NCI-H1417 treated with DMSO at 0.1 percent for 48 hours (cell line): ENCODE measurements at regions not wholly inside any gene's neighbourhood (a gene's known extent, or its start where the extent isn't known, plus 50 kb on each side); places are given as distances from the start of the nearest gene placed in this dataset.
"Not testable (repeated sequence)": the region's sequence is repeated elsewhere in the genome, so short reads cannot be mapped to it uniquely, and the experiment has no call there.

Experiments
- DNase-seq: peaks from one replicate; lab custom pipeline; 2025; lab: John Stamatoyannopoulos, UW

- DNase-seq = no peak
These were observed 62.0 kb downstream of the CAVIN4 start for GRCh38 chr9:100639854-100640253.

DNA sequence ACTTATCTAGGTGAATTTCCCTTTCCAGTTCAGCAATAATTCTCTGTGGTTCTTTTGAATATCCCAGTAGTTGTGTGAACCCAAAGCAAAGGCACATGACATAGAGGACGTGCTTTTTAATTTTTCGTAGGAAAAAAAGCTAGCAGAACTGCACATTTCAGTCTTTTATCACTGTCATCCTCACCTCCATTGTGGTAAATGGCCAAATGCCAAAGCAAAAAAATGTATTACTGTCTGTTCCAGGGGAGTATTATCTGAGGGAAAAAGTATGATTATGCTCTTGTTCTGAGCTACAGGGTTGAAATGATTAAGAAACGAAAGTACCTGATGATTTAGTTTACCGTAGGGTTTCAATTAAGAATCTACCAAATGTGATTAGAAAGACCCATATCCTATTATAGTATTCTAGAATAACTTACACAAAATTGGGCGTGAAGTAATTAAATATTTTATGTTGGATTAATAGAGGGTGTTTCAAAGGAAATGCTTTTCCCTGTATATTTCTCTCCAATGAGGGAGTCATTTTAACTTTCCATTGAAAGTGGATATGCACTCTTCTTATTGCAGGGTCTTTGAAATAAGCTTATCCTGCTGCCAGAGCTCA is 62.7 kb downstream of the CAVIN4 start:
- no peak for DNase-seq

- DNase-seq = no peak
These were observed 63.3 kb downstream of the CAVIN4 start for GRCh38 chr9:100641166-100641565.

DNA sequence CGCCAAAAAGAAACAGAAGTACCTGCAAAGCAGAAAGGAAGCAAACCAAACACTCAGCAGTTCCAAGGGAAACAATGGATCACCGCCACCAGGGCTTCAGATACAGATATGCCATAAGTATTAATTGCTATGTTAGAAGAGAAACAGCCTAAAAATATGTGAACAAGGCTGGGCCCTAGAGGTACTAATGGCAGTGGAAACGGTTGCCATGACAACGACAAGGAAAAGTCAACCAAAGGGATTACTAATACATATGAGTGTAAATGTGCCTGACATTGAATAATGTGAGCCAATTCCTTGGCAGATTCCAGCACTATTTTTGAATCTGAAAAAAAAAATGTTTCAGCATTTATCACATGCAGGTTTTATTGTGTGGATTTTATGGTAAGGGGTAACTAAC is 75.0 kb downstream of the CAVIN4 start:
- DNase-seq = peak; percentile 40

DNA sequence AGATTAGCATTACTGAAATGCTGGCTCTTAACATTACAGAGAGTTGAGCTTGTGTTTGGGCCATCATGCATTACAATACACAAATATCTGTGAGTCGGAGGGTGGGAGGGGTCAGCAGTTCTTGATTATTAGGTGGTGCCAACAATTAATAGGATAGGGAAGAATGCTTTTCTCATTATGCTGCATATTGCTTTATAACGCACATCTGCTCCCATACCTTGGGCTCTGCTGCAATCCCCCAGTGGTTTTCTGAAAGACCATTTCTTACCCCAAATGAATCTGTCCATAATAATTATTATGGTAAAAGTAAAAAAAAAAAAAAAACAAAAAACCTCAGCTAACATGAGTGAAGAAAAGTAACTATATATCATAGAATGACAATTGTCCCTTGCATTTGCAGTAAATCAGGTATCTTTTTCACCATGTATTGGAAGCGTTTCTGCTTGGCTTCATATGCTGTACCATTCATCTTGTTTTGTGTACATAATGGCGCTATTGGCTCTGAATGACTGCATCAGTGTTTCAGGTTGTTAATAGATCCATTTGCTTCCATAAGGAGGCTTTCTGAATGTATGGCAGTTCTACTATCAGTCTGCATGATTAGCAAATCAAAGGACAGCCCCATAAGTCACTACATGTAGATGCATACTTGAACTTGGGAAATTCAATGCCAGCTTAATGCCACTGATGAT is 75.9 kb downstream of the CAVIN4 start:
- no peak for DNase-seq

DNA sequence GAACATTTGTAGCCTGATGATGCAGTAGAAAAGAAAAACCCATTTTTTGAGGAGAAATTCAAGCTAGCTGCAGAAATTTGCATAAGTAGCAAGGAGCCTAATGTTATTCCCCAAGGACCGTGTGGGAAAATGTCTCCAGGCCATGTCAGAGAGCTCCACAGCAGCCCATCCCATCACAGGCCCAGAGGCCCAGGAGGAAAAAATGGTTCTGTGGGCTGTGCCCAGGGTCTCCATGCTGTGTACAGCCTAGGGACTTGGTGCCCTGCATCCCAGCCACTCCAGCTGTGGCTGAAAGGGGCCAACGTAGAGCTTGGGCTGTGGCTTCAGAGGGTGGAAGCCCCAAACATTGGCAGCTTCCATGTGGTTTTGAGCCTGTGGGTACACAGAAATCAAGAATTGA is 79.0 kb downstream of the CAVIN4 start:
- DNase-seq = not testable (repeated sequence)

GRCh38 chr9:100661668-100662067 is 83.8 kb downstream of the CAVIN4 start:
- DNase-seq = no peak

GRCh38 chr9:100662122-100662521 is 84.2 kb downstream of the CAVIN4 start:
- no peak for DNase-seq

GRCh38 chr9:100667448-100667847 is 89.6 kb downstream of the CAVIN4 start:
- no peak for DNase-seq

- no peak for DNase-seq
These were observed 90.1 kb downstream of the CAVIN4 start for GRCh38 chr9:100668024-100668423.

DNA sequence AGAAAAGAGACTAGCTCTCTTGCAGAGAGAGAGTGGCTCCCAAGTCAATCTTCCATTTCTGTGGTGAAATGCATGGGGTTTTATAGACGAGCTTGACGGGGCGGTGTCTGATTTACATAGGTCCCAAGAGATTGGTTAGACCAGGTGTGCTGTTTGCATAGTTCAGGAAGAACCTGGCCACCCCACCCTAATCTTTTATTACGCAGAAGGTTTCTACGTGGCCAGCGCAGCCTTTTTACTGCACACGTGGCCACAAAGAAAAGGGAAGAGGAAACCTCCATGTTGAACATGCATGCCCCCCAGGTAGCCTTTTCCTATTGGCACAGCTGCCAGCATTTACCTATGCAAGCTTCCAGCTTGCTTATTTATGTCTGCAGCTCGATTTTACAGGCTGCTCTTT is 92.1 kb downstream of the CAVIN4 start:
- DNase-seq = no peak

GRCh38 chr9:100670719-100671118 is 92.8 kb downstream of the CAVIN4 start:
- DNase-seq = no peak

DNA sequence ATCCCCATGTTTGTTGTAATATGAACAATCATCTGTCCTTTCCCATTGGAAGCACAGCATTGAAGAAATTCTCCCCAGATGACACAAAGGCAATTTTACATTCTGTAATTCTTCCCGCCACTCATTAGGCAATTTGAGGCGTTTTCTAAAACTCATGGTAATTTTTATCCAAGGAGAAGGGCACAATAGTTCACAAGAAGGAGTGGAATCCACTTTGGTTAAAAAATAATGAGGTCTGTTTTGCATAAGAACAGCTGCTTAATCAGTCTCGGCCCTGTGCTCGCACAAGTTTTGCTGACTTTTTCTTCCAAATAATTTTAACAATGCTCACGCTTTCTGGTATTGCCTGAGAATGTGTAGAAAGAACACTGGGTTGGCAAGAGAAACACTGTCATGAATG is 94.0 kb downstream of the CAVIN4 start:
- DNase-seq = no peak

DNA sequence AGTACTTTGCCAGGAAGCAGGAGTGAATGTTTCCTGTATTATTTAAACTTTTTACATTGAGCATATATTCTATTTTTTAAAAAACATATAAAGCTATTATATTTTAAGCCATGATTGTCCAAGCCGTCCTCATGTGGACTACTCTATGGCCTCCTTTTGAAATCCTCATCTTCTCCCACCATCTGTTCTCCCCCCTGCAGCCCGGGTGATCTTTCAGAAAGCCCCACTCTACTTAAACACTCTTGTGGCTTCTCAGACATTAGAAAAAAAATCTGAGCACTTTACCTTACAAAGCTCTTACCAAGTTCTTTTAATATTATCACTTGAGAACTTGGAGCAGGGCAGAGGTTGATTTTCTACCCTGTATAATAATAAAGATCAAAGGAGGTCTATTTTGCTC is 95.4 kb downstream of the CAVIN4 start:
- DNase-seq = no peak

GRCh38 chr9:100674419-100675122 is 96.7 kb downstream of the CAVIN4 start:
- DNase-seq = no peak

DNA sequence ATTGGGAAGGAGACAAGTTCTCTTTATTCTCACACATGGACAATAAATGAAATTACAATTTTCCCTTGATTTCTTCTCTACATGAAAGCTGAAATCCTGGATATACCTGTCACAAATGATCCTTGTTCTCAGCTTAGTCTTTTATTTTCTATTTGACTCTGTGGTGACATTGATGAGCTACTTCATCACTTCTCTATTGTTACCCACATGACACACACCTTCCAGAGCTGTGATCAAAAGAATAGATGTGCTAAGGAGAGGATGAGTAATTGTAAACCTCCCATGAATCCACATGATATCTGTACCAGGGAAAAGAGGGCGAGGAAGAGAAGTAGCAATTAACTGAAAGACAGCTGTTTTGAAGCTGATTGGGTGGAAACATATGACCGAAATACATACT is 102.0 kb downstream of the CAVIN4 start:
- DNase-seq = no peak

GRCh38 chr9:100686420-100686819 is 108.5 kb downstream of the CAVIN4 start:
- DNase-seq = no peak

- DNase-seq = no peak
These were observed 111.8 kb downstream of the CAVIN4 start for GRCh38 chr9:100689635-100690034.

- DNase-seq = no peak
These were observed 112.6 kb downstream of the CAVIN4 start for GRCh38 chr9:100690438-100690837.

- no peak for DNase-seq
These were observed 119.5 kb downstream of the CAVIN4 start for GRCh38 chr9:100697339-100697738.

DNA sequence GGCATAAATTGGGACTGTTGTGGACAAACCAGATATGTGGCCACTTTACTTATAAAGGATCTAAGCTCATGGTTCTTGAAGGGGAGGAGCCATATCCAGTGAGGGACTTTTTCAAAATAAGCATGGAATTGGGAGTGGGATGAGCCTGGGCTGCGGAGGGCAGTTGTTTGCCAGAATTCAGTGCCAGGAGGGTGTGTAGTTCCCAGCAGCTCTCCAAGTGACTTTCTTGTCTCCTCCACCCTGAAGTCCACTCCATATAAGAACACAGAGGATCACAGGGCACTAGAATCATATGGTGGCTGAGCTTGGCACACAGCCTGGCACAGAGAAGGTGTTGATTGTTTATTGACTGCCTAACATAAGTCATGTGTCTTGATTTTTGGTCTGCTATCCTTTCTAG is 121.1 kb downstream of the CAVIN4 start:
- no peak for DNase-seq

DNA sequence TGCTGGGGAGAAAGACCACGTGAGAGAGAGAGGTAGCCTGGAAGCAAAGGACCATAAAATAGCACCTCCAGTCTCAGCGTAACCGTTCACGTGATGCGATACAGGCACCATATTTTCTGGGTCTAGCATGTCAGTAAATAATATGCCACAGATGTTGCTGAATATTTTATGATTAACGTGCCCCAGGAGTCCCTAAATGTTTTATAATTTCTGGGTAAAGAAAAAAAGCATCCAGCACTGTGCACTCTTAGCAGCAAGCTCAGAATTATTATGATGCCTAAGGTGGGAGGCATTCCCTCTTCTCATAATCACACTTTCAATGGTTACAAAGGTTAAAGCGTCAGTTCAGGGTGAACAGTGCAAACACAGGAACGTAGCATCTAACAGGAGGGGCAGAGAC is 121.8 kb downstream of the CAVIN4 start:
- DNase-seq = no peak

- no peak for DNase-seq
These were observed 122.9 kb downstream of the CAVIN4 start for GRCh38 chr9:100700689-100701318.
